Chondrocyte (in vitro differentiated cells): ENCODE measurements at regions not wholly inside any gene's neighbourhood (a gene's known extent, or its start where the extent isn't known, plus 50 kb on each side); places are given as distances from the start of the nearest gene placed in this dataset.
A peak's percentile ranks its signal among the peaks of the same experiment; 100 is the strongest.

Experiments
- DNase-seq: peaks from one replicate; pipeline ENCODE4 v3.0.0; 2021; ENCODE audit warnings: mixed read lengths, low spot score
- H3K27ac Mint-ChIP-seq: one replicate; pipeline ENCODE4 v1.8.0; 2021; ENCODE audit warnings: mild to moderate bottlenecking, moderate library complexity, mixed read lengths; ENCODE audit not compliant: unreplicated experiment
- H3K27me3 Mint-ChIP-seq: 2 replicates; pipeline ENCODE4 v1.8.0; 2021; ENCODE audit warnings: low read depth, mixed read lengths
- H3K36me3 Mint-ChIP-seq: 2 replicates; pipeline ENCODE4 v1.8.0; 2021; ENCODE audit warnings: low read depth, mixed read lengths
- H3K4me1 Mint-ChIP-seq: 2 replicates; pipeline ENCODE4 v1.8.0; 2021; ENCODE audit warnings: low read depth, mild to moderate bottlenecking, mixed read lengths
- H3K4me3 Mint-ChIP-seq: one replicate; pipeline ENCODE4 v1.8.0; 2021; ENCODE audit warnings: mild to moderate bottlenecking, moderate library complexity, mixed read lengths; ENCODE audit not compliant: unreplicated experiment
- H3K9me3 Mint-ChIP-seq: 2 replicates; pipeline ENCODE4 v1.8.0; 2021; ENCODE audit warnings: low read depth, mixed read lengths
- CTCF ChIP-seq: fragments of 200-600 bp; sonication (generic); IDR thresholded peaks from 2 replicates; pipeline ENCODE4 v1.5.0; 2021; ENCODE audit warnings: antibody characterized with exemption, mild to moderate bottlenecking, moderate library complexity

GRCh38 chr9:14560194-14560593, 133.0 kb downstream of the ZDHHC21 start:
- peaks cover 2% of the 10 kb centered on the region for H3K36me3 Mint-ChIP-seq
- no peak overlapping the region for H3K27ac Mint-ChIP-seq
- no peak overlapping the region for H3K4me3 Mint-ChIP-seq
- no peak for DNase-seq
- H3K4me1 Mint-ChIP-seq, result peaks cover 8% of the 10 kb centered on the region
- no peaks in the 10 kb centered on the region for H3K27me3 Mint-ChIP-seq
- no peaks in the 10 kb centered on the region for H3K9me3 Mint-ChIP-seq
- no peak for TF ChIP-seq CTCF

- Mint-ChIP-seq H3K4me1 (peaks cover 21% of the 10 kb centered on the region), H3K27me3 (no peaks in the 10 kb centered on the region), H3K9me3 (no peaks in the 10 kb centered on the region), H3K27ac (peak overlapping the region; percentile 85), H3K36me3 (no peaks in the 10 kb centered on the region), H3K4me3 (peak overlapping the region; percentile 38)
- no peak for TF ChIP-seq CTCF
- no peak for DNase-seq
Measured at GRCh38 chr9:14554886-14555285, 138.3 kb downstream of the ZDHHC21 start.

- Mint-ChIP-seq H3K4me1 (no peaks in the 10 kb centered on the region), H3K27me3 (no peaks in the 10 kb centered on the region), H3K27ac (no peak overlapping the region), H3K36me3 (no peaks in the 10 kb centered on the region), H3K9me3 (no peaks in the 10 kb centered on the region), H3K4me3 (no peak overlapping the region)
- DNase-seq, result no peak
- TF ChIP-seq CTCF, result no peak
Measured at GRCh38 chr9:14547245-14548060, 145.8 kb downstream of the ZDHHC21 start.

GRCh38 chr9:14546693-14547092, 146.5 kb downstream of the ZDHHC21 start:
- no peak for TF ChIP-seq CTCF
- no peaks in the 10 kb centered on the region for H3K36me3 Mint-ChIP-seq
- H3K27ac Mint-ChIP-seq, result no peak overlapping the region
- no peak for DNase-seq
- no peaks in the 10 kb centered on the region for H3K4me1 Mint-ChIP-seq
- no peak overlapping the region for H3K4me3 Mint-ChIP-seq
- no peaks in the 10 kb centered on the region for H3K9me3 Mint-ChIP-seq
- H3K27me3 Mint-ChIP-seq, result no peaks in the 10 kb centered on the region

- Mint-ChIP-seq H3K27ac (no peak overlapping the region), H3K27me3 (no peaks in the 10 kb centered on the region), H3K36me3 (no peaks in the 10 kb centered on the region), H3K4me1 (no peaks in the 10 kb centered on the region), H3K4me3 (no peak overlapping the region), H3K9me3 (peaks cover 3% of the 10 kb centered on the region)
- DNase-seq, result no peak
- TF ChIP-seq CTCF, result no peak
Measured at GRCh38 chr9:14542071-14542470, 151.2 kb downstream of the ZDHHC21 start.
